ENCODE measurements at regions not wholly inside any gene's neighbourhood (a gene's known extent, or its start where the extent isn't known, plus 50 kb on each side); places are given as distances from the start of the nearest gene placed in this dataset.
A peak's percentile ranks its signal among the peaks of the same experiment; 100 is the strongest.

GRCh38 chr5:115375893-115376292 lies 79.4 kb upstream of the CCDC112 start:
- DNase-seq (ENCODE audit: low spot score) = no peak

DNA sequence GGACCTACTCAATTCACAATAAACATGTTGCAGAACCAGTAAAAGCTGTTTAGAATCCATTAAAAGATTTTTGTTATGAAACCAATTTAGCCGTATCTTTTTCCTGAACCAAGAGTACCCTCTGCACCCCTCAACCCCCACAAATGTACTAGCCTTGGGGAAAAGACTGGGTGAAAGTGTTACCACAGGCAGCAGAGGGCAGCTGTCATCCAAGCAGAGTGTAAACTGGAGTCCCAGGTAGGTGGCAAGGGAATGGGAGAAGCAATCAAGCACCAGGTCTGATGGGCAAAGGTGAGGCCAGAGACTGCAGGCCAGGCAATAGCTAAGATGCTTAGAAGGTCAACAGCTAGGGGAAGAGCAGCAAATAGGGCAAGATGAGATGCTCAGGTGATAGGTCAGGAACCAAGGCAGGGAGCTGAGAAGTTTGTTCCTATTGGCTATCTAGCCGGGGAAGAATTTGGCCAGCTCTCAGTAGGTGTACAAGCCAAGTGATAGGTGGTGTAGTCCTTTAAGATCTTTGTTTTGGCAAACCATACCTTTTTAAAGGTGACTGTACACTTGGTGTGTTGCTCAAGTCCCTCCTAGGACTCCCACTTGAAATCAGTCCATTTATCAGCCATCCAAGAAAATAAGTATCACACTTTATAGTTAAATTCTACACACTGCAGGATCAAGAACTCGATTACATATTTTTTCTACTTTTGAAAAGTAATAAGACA lies 77.8 kb upstream of the CCDC112 start:
- no peak for DNase-seq (ENCODE audit: low spot score)

- DNase-seq (ENCODE audit: low spot score) = peak; percentile 23
These were observed 75.7 kb upstream of the CCDC112 start for GRCh38 chr5:115372146-115372545.

- no peak for DNase-seq (ENCODE audit: low spot score)
These were observed 73.1 kb upstream of the CCDC112 start for GRCh38 chr5:115369430-115370144.

DNA sequence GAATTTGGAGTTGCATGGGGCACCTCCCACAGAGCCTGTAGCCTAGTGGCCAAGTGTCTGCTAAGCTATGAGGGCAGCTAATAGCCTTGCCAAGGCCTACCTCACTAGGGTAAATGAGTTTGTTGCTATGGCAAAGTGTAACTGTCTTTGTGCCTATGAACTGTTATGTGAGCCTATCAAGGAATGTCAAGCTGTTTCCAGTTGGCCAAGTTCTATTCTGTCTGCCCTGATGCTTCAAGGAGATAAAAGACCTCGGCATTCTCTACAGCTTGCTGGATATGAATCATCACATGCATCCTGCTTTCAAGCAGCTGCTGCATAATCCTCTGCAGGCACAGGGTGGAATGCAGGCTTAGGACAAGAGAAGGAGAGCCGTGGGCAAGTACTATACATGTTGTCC lies 69.8 kb upstream of the CCDC112 start:
- DNase-seq (ENCODE audit: low spot score) = no peak

DNA sequence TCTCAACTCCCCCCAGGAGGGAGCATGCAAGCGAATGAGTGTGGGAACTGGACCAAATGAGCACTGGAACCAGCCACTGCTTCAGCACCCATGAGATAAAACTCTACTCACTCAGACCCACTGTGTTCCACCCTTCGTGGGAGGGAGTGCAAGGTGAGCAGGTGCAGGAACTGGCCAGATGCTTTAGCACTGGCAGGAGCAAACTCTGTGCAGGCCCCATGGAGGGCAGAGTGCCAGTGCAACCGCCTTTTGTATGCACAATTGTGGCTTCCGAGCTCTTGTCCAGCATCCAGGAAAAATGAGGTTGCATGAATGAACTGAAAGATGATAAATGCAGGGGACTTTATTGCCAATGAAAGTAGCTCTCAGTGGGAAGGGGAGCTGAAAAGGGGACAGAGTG lies 67.4 kb upstream of the CCDC112 start:
- no peak for DNase-seq (ENCODE audit: low spot score)

- no peak for DNase-seq (ENCODE audit: low spot score)
These were observed 63.7 kb upstream of the CCDC112 start for GRCh38 chr5:115360046-115360685.

- no peak for DNase-seq (ENCODE audit: low spot score)
These were observed 59.4 kb upstream of the CCDC112 start for GRCh38 chr5:115355767-115356381.

- DNase-seq (ENCODE audit: low spot score) = no peak
These were observed 58.6 kb upstream of the CCDC112 start for GRCh38 chr5:115355095-115355494.

GRCh38 chr5:115354246-115354645 lies 57.8 kb upstream of the CCDC112 start:
- no peak for DNase-seq (ENCODE audit: low spot score)

- no peak for DNase-seq (ENCODE audit: low spot score)
These were observed 56.1 kb upstream of the CCDC112 start for GRCh38 chr5:115352571-115352970.

DNA sequence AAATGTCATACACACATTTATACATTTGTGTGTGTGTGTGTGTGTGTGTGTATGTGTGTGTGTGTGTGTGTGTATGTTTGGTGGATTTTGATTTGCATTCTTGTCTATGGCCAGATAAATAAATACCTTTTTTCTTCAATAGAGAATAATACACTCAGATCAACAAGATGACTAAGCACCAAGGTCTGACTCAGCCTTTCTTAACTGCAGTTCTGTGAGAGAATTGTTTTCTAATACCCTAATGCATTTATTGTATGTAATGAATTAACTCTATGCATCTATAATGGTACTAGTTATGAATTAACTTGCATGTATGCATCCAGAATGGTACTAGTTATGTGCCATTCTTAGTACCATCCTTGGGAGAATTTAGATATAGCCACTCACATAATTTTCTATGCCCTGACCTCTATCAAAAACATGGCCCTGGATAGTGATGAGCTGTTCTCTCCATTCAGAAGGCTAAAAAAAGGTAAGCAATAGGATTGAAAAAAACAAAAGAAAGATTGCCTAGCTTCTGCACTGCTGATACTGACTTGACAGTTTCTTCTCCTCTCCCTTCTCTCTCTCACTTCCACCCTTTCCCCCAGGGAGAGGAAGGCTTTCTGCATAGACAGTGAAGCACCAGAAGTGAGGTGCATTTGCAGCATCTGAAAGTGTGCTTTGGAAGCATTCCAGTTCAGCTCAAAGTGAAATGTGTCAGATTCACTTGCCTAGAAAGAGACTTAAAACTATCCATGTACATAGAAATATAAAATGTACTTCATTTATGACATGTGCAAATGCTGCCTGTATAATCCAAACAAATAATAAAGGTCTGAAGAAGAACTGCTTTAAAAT lies 55.1 kb upstream of the CCDC112 start:
- peak; percentile 64 for DNase-seq (ENCODE audit: low spot score)

DNA sequence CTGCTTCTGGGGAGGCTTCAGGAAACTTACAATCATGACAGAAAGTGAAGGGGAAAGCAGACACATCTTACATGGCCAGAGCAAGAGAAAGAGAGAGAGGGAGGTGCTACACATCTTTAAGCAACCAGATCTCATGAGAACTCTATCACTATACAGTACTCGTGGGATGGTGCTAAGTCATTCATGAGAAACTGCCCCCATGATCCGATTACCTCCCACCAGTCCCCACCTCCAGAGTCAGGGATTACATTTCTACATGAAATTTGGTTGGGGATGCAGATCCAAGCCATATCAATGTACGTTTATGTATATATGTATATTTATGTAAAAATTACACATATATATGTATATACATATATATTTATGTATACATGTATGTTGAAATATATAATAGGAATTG lies 54.4 kb upstream of the CCDC112 start:
- DNase-seq (ENCODE audit: low spot score) = no peak

DNA sequence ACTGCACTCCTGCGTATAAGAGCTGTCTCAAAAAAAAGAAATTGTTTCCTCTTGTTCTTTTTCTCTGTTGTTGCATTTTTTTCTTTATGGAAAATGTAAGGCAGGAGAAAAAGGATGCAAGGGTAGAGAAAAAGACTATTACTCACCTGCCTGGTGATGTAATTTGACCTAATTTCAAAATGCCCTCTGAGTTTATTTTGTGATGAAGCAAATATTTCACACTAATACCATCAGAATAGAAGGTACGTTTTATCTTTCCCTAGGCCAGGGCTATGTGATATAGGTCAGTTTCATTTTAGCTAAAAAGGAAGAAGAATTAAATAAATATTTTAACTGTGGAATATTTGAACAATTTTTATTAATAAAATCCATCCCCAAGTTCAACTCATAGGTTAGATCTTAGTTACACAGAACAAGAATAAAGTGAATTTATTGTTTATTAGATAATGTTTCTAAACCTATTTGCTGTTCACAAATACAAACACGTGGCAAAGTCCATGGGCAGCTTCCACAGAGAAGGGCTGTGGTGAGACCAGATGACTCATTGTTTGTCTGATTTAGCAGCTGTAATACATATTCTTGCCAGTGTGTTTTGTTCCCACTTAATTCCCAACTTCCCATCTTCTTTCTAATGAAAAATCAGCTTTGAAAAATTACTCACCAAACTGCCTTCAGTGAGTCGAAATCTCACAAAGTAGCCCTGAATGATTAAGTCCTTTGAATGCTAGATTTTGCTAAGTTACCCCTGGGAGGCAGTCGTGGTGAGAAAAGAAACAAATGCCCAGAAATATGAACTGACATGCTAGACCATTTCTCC lies 52.8 kb upstream of the CCDC112 start:
- no peak for DNase-seq (ENCODE audit: low spot score)

GRCh38 chr5:115348175-115348574 lies 51.7 kb upstream of the CCDC112 start:
- DNase-seq (ENCODE audit: low spot score) = no peak

Data from putamen (tissue), 1 donor.